HG02588 (cell line): ENCODE measurements at regions not wholly inside any gene's neighbourhood (a gene's known extent, or its start where the extent isn't known, plus 50 kb on each side); places are given as distances from the start of the nearest gene placed in this dataset.
"Not testable (repeated sequence)": the region's sequence is repeated elsewhere in the genome, so short reads cannot be mapped to it uniquely, and the experiment has no call there.

Experiments
- ATAC-seq: cut with Tn5 transposase; IDR thresholded peaks from one replicate; pipeline ENCODE4 v1.9.1; 2021; ENCODE audit warnings: mild to moderate bottlenecking, moderate library complexity; ENCODE audit not compliant: unreplicated experiment

- no peak for ATAC-seq
Observed at GRCh38 chr5:125429498-125429897, 683.1 kb upstream of the ZNF608 start.

GRCh38 chr5:125433457-125433856 is 687.0 kb upstream of the ZNF608 start:
- ATAC-seq, result no peak

- ATAC-seq, result no peak
Observed at GRCh38 chr5:125439243-125439642, 692.8 kb upstream of the ZNF608 start.

GRCh38 chr5:125440905-125441304 is 694.5 kb upstream of the ZNF608 start:
- no peak for ATAC-seq

- ATAC-seq, result no peak
Observed at GRCh38 chr5:125446986-125447385, 700.5 kb upstream of the ZNF608 start.

GRCh38 chr5:125450771-125451170 is 704.3 kb upstream of the ZNF608 start:
- no peak for ATAC-seq

GRCh38 chr5:125451622-125452021 is 705.2 kb upstream of the ZNF608 start:
- no peak for ATAC-seq

- no peak for ATAC-seq
Observed at GRCh38 chr5:125452991-125453390, 706.6 kb upstream of the ZNF608 start.

- no peak for ATAC-seq
Observed at GRCh38 chr5:125455041-125455440, 708.6 kb upstream of the ZNF608 start.

GRCh38 chr5:125456005-125456404 is 709.6 kb upstream of the ZNF608 start:
- ATAC-seq, result not testable (repeated sequence)

GRCh38 chr5:125457617-125458016 is 711.2 kb upstream of the ZNF608 start:
- ATAC-seq, result no peak

GRCh38 chr5:125458949-125459348 is 712.5 kb upstream of the ZNF608 start:
- not testable (repeated sequence) for ATAC-seq

GRCh38 chr5:125461641-125462072 is 715.2 kb upstream of the ZNF608 start:
- ATAC-seq, result no peak

- ATAC-seq, result no peak
Observed at GRCh38 chr5:125463466-125464092, 717.1 kb upstream of the ZNF608 start.

- ATAC-seq, result no peak
Observed at GRCh38 chr5:125464847-125465432, 718.5 kb upstream of the ZNF608 start.

- ATAC-seq, result no peak
Observed at GRCh38 chr5:125465703-125466102, 719.3 kb upstream of the ZNF608 start.

- no peak for ATAC-seq
Observed at GRCh38 chr5:125467222-125467621, 720.8 kb upstream of the ZNF608 start.

GRCh38 chr5:125470280-125470902 is 724.0 kb upstream of the ZNF608 start:
- ATAC-seq, result no peak

- ATAC-seq, result no peak
Observed at GRCh38 chr5:125476901-125477585, 730.6 kb upstream of the ZNF608 start.

GRCh38 chr5:125477586-125477975 is 731.1 kb upstream of the ZNF608 start:
- no peak for ATAC-seq

GRCh38 chr5:125478599-125478998 is 732.2 kb upstream of the ZNF608 start:
- ATAC-seq, result no peak

GRCh38 chr5:125480911-125481310 is 734.5 kb upstream of the ZNF608 start:
- no peak for ATAC-seq
